IMR-90 (cell line): ENCODE measurements at regions not wholly inside any gene's neighbourhood (a gene's known extent, or its start where the extent isn't known, plus 50 kb on each side); places are given as distances from the start of the nearest gene placed in this dataset.

Experiments used
- CEBPB ChIP-seq: IDR thresholded peaks from 2 replicates; pipeline ENCODE4 v1.6.1; 2012; ENCODE audit warnings: low read depth, low read length, improper control_type of control experiment
- CTCF ChIP-seq: conservative IDR thresholded peaks from 2 replicates; pipeline ENCODE4 v1.5.1; 2012; ENCODE audit warnings: mild to moderate bottlenecking, low read depth, low read length, improper control_type of control experiment
- MAZ ChIP-seq: IDR thresholded peaks from 2 replicates; pipeline ENCODE4 v1.6.1; 2012; ENCODE audit warnings: low read depth, mild to moderate bottlenecking, low read length, improper control_type of control experiment, moderate library complexity, borderline replicate concordance
- MXI1 ChIP-seq: IDR thresholded peaks from 2 replicates; pipeline ENCODE4 v1.6.1; 2012; ENCODE audit warnings: low read depth, mild to moderate bottlenecking, low read length, moderate library complexity, borderline replicate concordance
- POLR2A ChIP-seq: IDR thresholded peaks from 2 replicates; pipeline ENCODE4 v1.6.1; 2012; ENCODE audit warnings: mild to moderate bottlenecking, low read depth, low read length
- RCOR1 ChIP-seq: IDR thresholded peaks from 2 replicates; pipeline ENCODE4 v1.6.1; 2012; ENCODE audit warnings: mild to moderate bottlenecking, low read length, improper control_type of control experiment; ENCODE audit not compliant: insufficient replicate concordance
- USF2 ChIP-seq: fragments of 150-350 bp; IDR thresholded peaks from 2 replicates; pipeline ENCODE4 v1.6.1; 2017; ENCODE audit warnings: mild to moderate bottlenecking, antibody characterized with exemption, low read length, low read depth

DNA sequence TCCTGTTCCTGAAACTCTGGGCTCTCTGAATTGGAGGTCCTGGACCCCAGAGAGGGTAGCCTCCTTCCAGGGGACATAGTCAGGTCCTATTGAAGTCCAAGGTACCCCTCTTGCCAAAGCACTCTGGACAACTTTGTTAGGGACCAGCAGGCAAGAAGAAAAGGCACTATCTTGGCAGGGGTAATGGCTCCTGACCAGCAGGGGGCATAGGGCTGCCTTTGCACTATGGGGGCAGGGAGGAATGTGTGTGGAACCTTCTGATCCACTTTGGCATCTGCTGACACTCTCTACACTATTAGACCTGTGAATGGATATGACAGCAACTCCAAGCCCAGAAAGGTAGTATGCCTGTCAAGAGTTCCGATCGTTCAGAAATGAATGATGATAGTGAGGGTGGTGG is 179.0 kb upstream of the CD180 start:
- TF ChIP-seq POLR2A, result no peak
- TF ChIP-seq CTCF, result no peak
- TF ChIP-seq RCOR1, result no peak
- no peak for TF ChIP-seq CEBPB
- no peak for TF ChIP-seq MAZ
- TF ChIP-seq USF2, result no peak
- TF ChIP-seq MXI1, result no peak
